Tibial nerve (tissue), 4 donors: ENCODE measurements at regions not wholly inside any gene's neighbourhood (a gene's known extent, or its start where the extent isn't known, plus 50 kb on each side); places are given as distances from the start of the nearest gene placed in this dataset.

Source experiments
- CTCF ChIP-seq, 5 experiments: fragments of 200-600 bp in 3 of 5; fragments of 450-650 bp in 2 of 5; sonication (generic) in 3 of 5; IDR thresholded peaks; one replicate each; pipeline ENCODE4 v1.5.1; 2016 to 2019; ENCODE audit warnings: antibody characterized with exemption in 5 of 5, mild to moderate bottlenecking in 3 of 5, moderate library complexity in 2 of 5
- EP300 ChIP-seq, 2 donors: sonication (generic); formaldehyde crosslinking; IDR thresholded peaks; one replicate each; pipeline ENCODE4 v1.6.1; 2017; ENCODE audit warnings: antibody characterized with exemption in 2 of 2, mild to moderate bottlenecking in 1 of 2

DNA sequence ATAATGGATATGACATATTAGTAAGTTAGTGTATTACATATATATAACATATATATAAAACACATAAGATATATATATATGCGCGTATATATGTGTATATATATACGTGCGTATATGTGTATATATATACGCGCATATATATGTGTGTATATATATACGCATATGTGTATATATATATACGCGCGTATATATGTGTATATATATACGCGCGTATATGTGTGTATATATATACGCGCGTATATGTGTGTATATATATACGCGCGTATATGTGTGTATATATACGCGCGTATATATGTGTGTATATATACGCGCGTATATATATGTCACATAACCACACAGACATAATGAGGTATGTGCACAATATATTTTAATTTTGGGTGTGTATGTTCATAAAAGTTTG, 327.8 kb downstream of the MEIS1 start:
- TF ChIP-seq EP300 (IDR thresholded peaks at IDR 0.05) (no peak), CTCF (IDR thresholded peaks at IDR 0.05) (no peak)
